Adipocyte (in vitro differentiated cells): ENCODE measurements at regions not wholly inside any gene's neighbourhood (a gene's known extent, or its start where the extent isn't known, plus 50 kb on each side); places are given as distances from the start of the nearest gene placed in this dataset.

Source experiments
- DNase-seq: peaks from one replicate; pipeline ENCODE4 v3.0.0-alpha.2; 2015; ENCODE audit warnings: low read depth
- H3K27me3 ChIP-seq: replicated peaks from 2 replicates; pipeline ENCODE4 v1.7.0; 2013; ENCODE audit warnings: mild to moderate bottlenecking, low read length, moderate library complexity; ENCODE audit not compliant: control insufficient read depth, insufficient read depth
- H3K36me3 ChIP-seq: 2 replicates; pipeline ENCODE4 v1.7.0; 2013; ENCODE audit warnings: low read length, mild to moderate bottlenecking, moderate library complexity; ENCODE audit not compliant: control insufficient read depth, insufficient read depth, severe bottlenecking
- H3K4me1 ChIP-seq: 2 replicates; pipeline ENCODE4 v1.7.0; 2013; ENCODE audit warnings: mild to moderate bottlenecking, low read length, moderate library complexity; ENCODE audit not compliant: control insufficient read depth, insufficient read depth
- H3K4me3 ChIP-seq: 2 replicates; pipeline ENCODE4 v1.7.0; 2013; ENCODE audit warnings: mild to moderate bottlenecking, low read length, moderate library complexity
- H3K9ac ChIP-seq: 2 replicates; pipeline ENCODE4 v1.7.0; 2013; ENCODE audit warnings: mild to moderate bottlenecking, low read length, moderate library complexity
- H3K9me3 ChIP-seq: 2 replicates; pipeline ENCODE4 v1.7.0; 2013; ENCODE audit warnings: mild to moderate bottlenecking, low read length, moderate library complexity; ENCODE audit not compliant: control insufficient read depth

GRCh38 chr2:152924219-152924618 is 205.8 kb downstream of the ARL6IP6 start:
- no peaks in the 10 kb centered on the region for H3K36me3 ChIP-seq

DNA sequence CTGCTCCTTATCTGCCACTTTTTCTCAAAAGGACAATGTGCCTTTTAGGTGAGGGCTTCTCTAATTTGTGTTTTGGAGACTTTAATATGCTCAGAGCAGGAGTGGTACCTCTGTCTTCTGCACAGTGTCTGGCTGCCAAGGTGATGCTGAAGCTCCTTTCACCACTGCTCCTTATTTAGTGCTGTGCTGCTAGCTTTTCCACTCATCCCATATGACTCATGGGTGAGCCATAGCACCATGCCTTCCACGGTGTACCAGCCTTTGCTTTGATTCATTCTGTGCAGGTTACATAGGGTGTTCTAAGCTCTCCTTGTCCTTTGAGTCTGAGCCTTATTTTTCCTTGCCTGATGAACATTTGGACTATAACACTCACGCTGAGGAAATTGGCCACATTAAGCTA is 202.4 kb downstream of the ARL6IP6 start:
- no peaks in the 10 kb centered on the region for H3K9me3 ChIP-seq
- no peak for DNase-seq
- peaks cover 4% of the 10 kb centered on the region for H3K27me3 ChIP-seq
- no peak overlapping the region for H3K4me3 ChIP-seq
- peaks cover 4% of the 10 kb centered on the region for H3K4me1 ChIP-seq
- no peaks in the 10 kb centered on the region for H3K36me3 ChIP-seq
- no peak overlapping the region for H3K9ac ChIP-seq

More at GRCh38 chr2:152924219-152924618, 205.8 kb downstream of the ARL6IP6 start:
- Histone ChIP-seq H3K4me1 (peaks cover 4% of the 10 kb centered on the region), H3K4me3 (no peak overlapping the region), H3K27me3 (peaks cover 4% of the 10 kb centered on the region), H3K9ac (no peak overlapping the region), H3K9me3 (no peaks in the 10 kb centered on the region)
- no peak for DNase-seq

GRCh38 chr2:152910970-152911369 is 192.6 kb downstream of the ARL6IP6 start:
- Histone ChIP-seq H3K9me3 (no peaks in the 10 kb centered on the region), H3K4me1 (no peaks in the 10 kb centered on the region), H3K9ac (no peak overlapping the region), H3K36me3 (no peaks in the 10 kb centered on the region), H3K27me3 (no peaks in the 10 kb centered on the region), H3K4me3 (no peak overlapping the region)
- DNase-seq, result no peak

DNA sequence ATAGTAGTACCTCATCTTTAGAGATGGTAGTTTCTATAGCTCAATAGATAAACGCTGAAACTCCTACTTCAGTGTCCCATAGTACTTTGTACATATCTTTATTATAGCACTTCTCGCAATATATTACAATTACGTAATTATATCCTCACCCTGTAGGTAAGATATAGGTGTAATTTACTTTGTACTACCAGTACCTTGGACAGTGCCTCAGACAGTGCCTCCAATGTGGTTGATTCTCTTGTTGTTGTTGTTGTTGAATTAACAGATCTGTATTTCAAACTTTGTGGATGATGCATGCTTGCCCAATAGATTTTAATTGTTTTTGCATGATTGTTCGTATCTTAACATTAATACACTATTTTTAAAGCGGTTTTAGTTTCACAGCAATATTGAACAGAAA is 188.6 kb downstream of the ARL6IP6 start:
- Histone ChIP-seq H3K36me3 (no peaks in the 10 kb centered on the region), H3K4me1 (no peaks in the 10 kb centered on the region), H3K9ac (no peak overlapping the region), H3K4me3 (no peak overlapping the region), H3K27me3 (no peaks in the 10 kb centered on the region), H3K9me3 (no peaks in the 10 kb centered on the region)
- no peak for DNase-seq

GRCh38 chr2:152894051-152894450 is 175.6 kb downstream of the ARL6IP6 start:
- no peaks in the 10 kb centered on the region for H3K9me3 ChIP-seq
- H3K4me1 ChIP-seq, result no peaks in the 10 kb centered on the region
- H3K9ac ChIP-seq, result no peak overlapping the region
- DNase-seq, result no peak
- no peaks in the 10 kb centered on the region for H3K27me3 ChIP-seq
- H3K4me3 ChIP-seq, result no peak overlapping the region
- H3K36me3 ChIP-seq, result no peaks in the 10 kb centered on the region

- no peak for DNase-seq
Observed at GRCh38 chr2:152890736-152891135, 172.3 kb downstream of the ARL6IP6 start.

GRCh38 chr2:152883951-152884487 is 165.6 kb downstream of the ARL6IP6 start:
- Histone ChIP-seq H3K4me1 (no peaks in the 10 kb centered on the region), H3K9me3 (no peaks in the 10 kb centered on the region), H3K27me3 (peaks cover 5% of the 10 kb centered on the region), H3K4me3 (no peak overlapping the region), H3K36me3 (no peaks in the 10 kb centered on the region), H3K9ac (no peak overlapping the region)
- DNase-seq, result no peak

More at GRCh38 chr2:152890736-152891135, 172.3 kb downstream of the ARL6IP6 start:
- Histone ChIP-seq H3K27me3 (peaks cover 3% of the 10 kb centered on the region), H3K9me3 (no peaks in the 10 kb centered on the region), H3K4me1 (no peaks in the 10 kb centered on the region), H3K9ac (no peak overlapping the region), H3K4me3 (no peak overlapping the region), H3K36me3 (no peaks in the 10 kb centered on the region)

DNA sequence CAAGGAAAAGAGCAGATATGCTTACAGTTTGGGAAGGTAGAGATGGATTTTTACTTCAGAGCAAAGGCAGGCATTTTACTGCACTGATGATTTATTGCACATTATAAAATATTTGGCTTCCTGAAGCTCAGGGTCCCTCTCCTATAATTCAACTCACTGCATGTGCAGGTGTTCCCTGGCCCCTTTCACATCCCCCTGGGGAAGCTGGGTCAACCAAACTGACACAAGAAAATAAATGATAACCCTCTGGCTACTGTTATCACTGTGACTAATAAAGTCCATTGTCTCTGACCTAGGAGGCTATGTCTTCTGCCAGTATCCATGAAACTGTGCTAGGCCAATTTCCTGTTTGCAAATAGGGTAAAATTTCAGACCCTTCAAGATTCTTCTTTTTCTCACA is 163.1 kb downstream of the ARL6IP6 start:
- no peaks in the 10 kb centered on the region for H3K9me3 ChIP-seq
- H3K4me3 ChIP-seq, result no peak overlapping the region
- H3K9ac ChIP-seq, result no peak overlapping the region
- H3K36me3 ChIP-seq, result no peaks in the 10 kb centered on the region
- H3K4me1 ChIP-seq, result peaks cover 5% of the 10 kb centered on the region
- no peak for DNase-seq
- H3K27me3 ChIP-seq, result peaks cover 3% of the 10 kb centered on the region

DNA sequence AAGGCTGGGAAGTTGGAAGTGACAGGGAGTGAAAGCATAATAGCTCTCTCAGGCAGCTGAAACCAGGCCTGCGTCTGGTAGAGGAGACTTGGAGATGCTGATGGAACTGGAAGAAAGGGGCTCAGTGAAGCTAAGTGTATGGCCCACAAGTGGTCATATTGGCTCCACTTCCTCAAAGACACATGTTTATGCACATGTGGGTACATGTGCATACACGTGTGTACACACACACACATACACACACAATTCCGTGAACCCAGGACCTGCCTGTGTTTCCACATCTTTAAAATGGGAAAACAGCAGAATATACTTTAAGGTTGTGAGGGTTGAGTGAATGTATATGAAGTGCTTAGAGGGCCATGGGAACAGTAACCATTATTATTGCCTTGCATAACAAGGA is 160.9 kb downstream of the ARL6IP6 start:
- Histone ChIP-seq H3K4me3 (no peak overlapping the region), H3K4me1 (peaks cover 19% of the 10 kb centered on the region), H3K27me3 (peaks cover 3% of the 10 kb centered on the region), H3K36me3 (no peaks in the 10 kb centered on the region), H3K9me3 (no peaks in the 10 kb centered on the region), H3K9ac (no peak overlapping the region)
- no peak for DNase-seq

GRCh38 chr2:152875701-152876695 is 157.6 kb downstream of the ARL6IP6 start:
- no peak overlapping the region for H3K4me3 ChIP-seq
- H3K36me3 ChIP-seq, result no peaks in the 10 kb centered on the region
- H3K4me1 ChIP-seq, result peaks cover 19% of the 10 kb centered on the region
- no peaks in the 10 kb centered on the region for H3K9me3 ChIP-seq
- H3K27me3 ChIP-seq, result peaks cover 3% of the 10 kb centered on the region
- DNase-seq, result no peak
- no peak overlapping the region for H3K9ac ChIP-seq

- Histone ChIP-seq H3K9ac (no peak overlapping the region), H3K4me3 (no peak overlapping the region), H3K27me3 (peaks cover 3% of the 10 kb centered on the region), H3K9me3 (no peaks in the 10 kb centered on the region), H3K36me3 (no peaks in the 10 kb centered on the region), H3K4me1 (peaks cover 19% of the 10 kb centered on the region)
- no peak for DNase-seq
Observed at GRCh38 chr2:152874955-152875354, 156.5 kb downstream of the ARL6IP6 start.
